ENCODE measurements at regions not wholly inside any gene's neighbourhood (a gene's known extent, or its start where the extent isn't known, plus 50 kb on each side); places are given as distances from the start of the nearest gene placed in this dataset.

GRCh38 chrX:26952213-26952612, 510.9 kb downstream of the PPP4R3C start:
- no peaks in the 10 kb centered on the region for H3K27me3 ChIP-seq (ENCODE audit: low read depth)
- ATAC-seq (no peak), DNase-seq (no peak)
- intact Hi-C loops (cut with DNase I) = no loop called here
- H3K9me3 ChIP-seq = no peaks in the 10 kb centered on the region
- H3K4me3 ChIP-seq = no peak overlapping the region
- no peaks in the 10 kb centered on the region for H3K36me3 ChIP-seq
- H3K4me1 ChIP-seq = no peaks in the 10 kb centered on the region
- H3K27ac ChIP-seq = no peak overlapping the region
- no peak for TF ChIP-seq CTCF (IDR thresholded peaks at IDR 0.05)

DNA sequence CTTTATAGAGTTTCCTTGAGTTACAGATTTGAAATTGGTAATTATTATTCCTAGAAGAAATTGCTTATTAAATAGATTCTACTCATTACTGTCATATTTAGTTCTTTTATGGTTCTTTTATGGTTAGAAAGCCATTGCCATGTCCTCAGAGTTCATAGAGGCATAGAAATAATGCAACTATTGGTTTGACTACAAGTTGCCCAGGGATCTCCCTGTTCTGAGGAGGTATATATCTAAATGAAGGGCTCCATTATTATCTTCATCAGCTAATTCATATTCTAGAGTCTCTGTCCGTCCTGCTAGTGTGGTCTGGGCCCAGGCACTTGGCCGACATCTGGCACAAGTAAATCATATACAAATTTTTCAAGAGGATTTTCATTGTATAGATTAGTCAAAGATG, 535.7 kb downstream of the PPP4R3C start:
- no peaks in the 10 kb centered on the region for H3K4me1 ChIP-seq
- no peak for ATAC-seq
- no peak for TF ChIP-seq CTCF (IDR thresholded peaks at IDR 0.05)

DNA sequence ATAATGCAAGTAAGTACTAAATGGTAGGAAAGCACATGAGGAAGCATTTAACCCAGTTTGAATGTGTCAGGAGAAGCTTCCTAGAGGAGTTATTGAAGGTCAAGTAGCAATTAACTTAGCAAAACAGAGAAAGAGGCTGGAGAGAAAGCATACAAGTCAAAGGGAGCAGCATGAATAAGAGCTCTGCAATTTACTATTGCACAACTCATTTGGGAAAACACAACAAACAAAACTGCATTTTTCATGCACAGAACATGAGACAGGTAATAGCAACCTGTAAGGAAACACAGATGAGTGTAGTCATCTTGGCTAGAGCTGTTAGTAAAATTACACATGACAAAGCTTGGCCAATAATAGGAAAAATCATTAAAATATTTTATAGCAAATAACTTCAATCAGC, 538.1 kb downstream of the PPP4R3C start:
- intact Hi-C loops (cut with DNase I) = no loop called here
- Histone ChIP-seq H3K36me3 (no peaks in the 10 kb centered on the region), H3K27ac (no peak overlapping the region), H3K4me1 (no peaks in the 10 kb centered on the region), H3K4me3 (no peak overlapping the region), H3K9me3 (no peaks in the 10 kb centered on the region), H3K27me3 (ENCODE audit: low read depth) (no peaks in the 10 kb centered on the region)
- DNase-seq (no peak), ATAC-seq (no peak)
- TF ChIP-seq CTCF (IDR thresholded peaks at IDR 0.05) = no peak

More for the DNA sequence above, 535.7 kb downstream of the PPP4R3C start:
- Histone ChIP-seq H3K27ac (no peak overlapping the region), H3K4me3 (no peak overlapping the region), H3K9me3 (no peaks in the 10 kb centered on the region), H3K36me3 (no peaks in the 10 kb centered on the region), H3K27me3 (ENCODE audit: low read depth) (no peaks in the 10 kb centered on the region)
- intact Hi-C loops (cut with DNase I) = no loop called here
- no peak for DNase-seq

- intact Hi-C loops (cut with DNase I) = no loop called here
- Histone ChIP-seq H3K27me3 (ENCODE audit: low read depth) (no peaks in the 10 kb centered on the region), H3K36me3 (no peaks in the 10 kb centered on the region), H3K27ac (no peak overlapping the region), H3K4me1 (no peaks in the 10 kb centered on the region), H3K9me3 (no peaks in the 10 kb centered on the region), H3K4me3 (no peak overlapping the region)
- ATAC-seq (no peak), DNase-seq (no peak)
- TF ChIP-seq CTCF (IDR thresholded peaks at IDR 0.05) = no peak
These were observed 540.9 kb downstream of the PPP4R3C start for GRCh38 chrX:26922278-26922677.

DNA sequence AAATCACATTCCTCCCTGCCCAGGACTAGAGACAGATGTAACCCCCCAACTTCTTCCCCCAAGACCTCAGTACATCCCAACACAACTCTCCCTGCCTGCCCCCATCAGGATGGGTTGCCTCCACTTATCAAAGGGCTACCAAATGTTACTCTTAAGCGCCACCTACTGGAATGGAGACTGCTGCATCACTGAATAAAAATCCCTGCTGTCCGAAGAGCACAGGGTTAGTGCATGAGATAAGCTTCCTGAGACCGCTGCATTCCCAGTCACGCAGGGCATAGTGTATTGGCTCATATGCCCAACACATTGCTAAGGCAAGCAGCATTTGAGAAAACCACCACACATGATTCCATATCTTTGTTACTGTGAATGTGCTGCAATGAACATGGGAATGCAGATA, 544.5 kb downstream of the PPP4R3C start:
- H3K4me1 ChIP-seq = no peaks in the 10 kb centered on the region
- no peaks in the 10 kb centered on the region for H3K27me3 ChIP-seq (ENCODE audit: low read depth)
- H3K27ac ChIP-seq = no peak overlapping the region
- H3K4me3 ChIP-seq = no peak overlapping the region
- intact Hi-C loops (cut with DNase I) = no loop called here
- no peak for TF ChIP-seq CTCF (IDR thresholded peaks at IDR 0.05)
- H3K9me3 ChIP-seq = no peaks in the 10 kb centered on the region
- no peaks in the 10 kb centered on the region for H3K36me3 ChIP-seq
- no peak for DNase-seq
- ATAC-seq = no peak

- DNase-seq (no peak), ATAC-seq (no peak)
- H3K4me1 ChIP-seq = no peaks in the 10 kb centered on the region
- intact Hi-C loops (cut with DNase I) = no loop called here
- no peaks in the 10 kb centered on the region for H3K36me3 ChIP-seq
- H3K27me3 ChIP-seq (ENCODE audit: low read depth) = no peaks in the 10 kb centered on the region
- no peak for TF ChIP-seq CTCF (IDR thresholded peaks at IDR 0.05)
- H3K27ac ChIP-seq = no peak overlapping the region
- no peaks in the 10 kb centered on the region for H3K9me3 ChIP-seq
- H3K4me3 ChIP-seq = no peak overlapping the region
These were observed 546.1 kb downstream of the PPP4R3C start for GRCh38 chrX:26916991-26917390.

Data from lower lobe of right lung (tissue), 2 donors.